Gastrocnemius medialis (tissue), 4 donors: ENCODE measurements at regions not wholly inside any gene's neighbourhood (a gene's known extent, or its start where the extent isn't known, plus 50 kb on each side); places are given as distances from the start of the nearest gene placed in this dataset.

ENCODE experiments used
- CTCF ChIP-seq, 5 experiments: fragments of 450-650 bp in 3 of 5; fragments of 200-600 bp in 2 of 5; sonication (generic) in 2 of 5; IDR thresholded peaks in 4 of 5; conservative IDR thresholded peaks in 1 of 5; 1 replicate in 4 of 5; 2 replicates in 1 of 5; pipeline ENCODE4 v1.5.1; 2016 to 2019; ENCODE audit warnings: antibody characterized with exemption in 5 of 5, mild to moderate bottlenecking in 3 of 5, moderate library complexity in 3 of 5
- POLR2A ChIP-seq, 2 donors: fragments of 450-650 bp; IDR thresholded peaks; one replicate each; pipeline ENCODE4 v1.6.1; 2017; ENCODE audit warnings: antibody characterized with exemption in 2 of 2, mild to moderate bottlenecking in 2 of 2, moderate library complexity in 2 of 2

DNA sequence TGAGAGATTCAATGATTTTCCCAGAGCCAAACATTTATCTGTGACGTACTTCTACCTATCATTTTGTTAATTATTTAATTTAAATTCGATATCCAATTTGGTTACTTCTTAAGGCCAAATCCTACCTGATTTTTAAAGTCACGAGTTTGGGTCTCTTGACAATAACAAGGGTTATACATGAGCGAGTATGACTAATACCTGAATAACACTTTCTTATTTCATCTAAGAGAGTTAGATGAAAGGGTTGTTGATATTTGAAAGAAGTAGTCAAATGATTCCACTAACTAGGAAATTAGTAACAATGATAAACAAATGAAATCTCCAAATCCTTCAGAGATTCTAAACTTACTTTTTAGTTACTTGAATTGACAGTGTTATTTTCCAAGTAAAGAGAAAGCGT lies 1086.9 kb downstream of the XPNPEP1 start:
- no peak for TF ChIP-seq CTCF (IDR thresholded peaks at IDR 0.05 in 4 of 5, conservative IDR thresholded peaks at IDR 0.05 in 1 of 5)
- no peak for TF ChIP-seq POLR2A (IDR thresholded peaks at IDR 0.05)
